Heart right ventricle (tissue), 16 donors: ENCODE measurements at regions not wholly inside any gene's neighbourhood (a gene's known extent, or its start where the extent isn't known, plus 50 kb on each side); places are given as distances from the start of the nearest gene placed in this dataset.
"Not testable (repeated sequence)": the region's sequence is repeated elsewhere in the genome, so short reads cannot be mapped to it uniquely, and the experiment has no call there.

ENCODE experiments used
- ATAC-seq, 8 donors: fragments of 200-7000 bp; cut with Tn5 transposase; one replicate each; pipeline ENCODE4 v1.9.1; 2020; ENCODE audit warnings: mild to moderate bottlenecking in 8 of 8, moderate library complexity in 8 of 8, moderate number of reproducible peaks in 1 of 8
- DNase-seq, 2 donors: peaks; one replicate each; pipeline ENCODE4 v3.0.0-alpha.2; 2020
- H3K27ac ChIP-seq, 10 donors: fragments of 200-600 bp; sonication (generic) in 2 of 10; one replicate each; pipeline versions ENCODE4 v1.5.0 to v1.8.0; 2020 to 2022; ENCODE audit warnings: mild to moderate bottlenecking in 3 of 10
- H3K27me3 ChIP-seq, 7 donors: fragments of 200-600 bp; one replicate each; pipeline ENCODE4 v1.8.0; 2021 to 2022; ENCODE audit warnings: mild to moderate bottlenecking in 2 of 7
- H3K36me3 ChIP-seq, 9 donors: fragments of 200-600 bp; sonication (generic) in 1 of 9; one replicate each; pipeline versions ENCODE4 v1.5.0 to v1.8.0; 2020 to 2022; ENCODE audit warnings: mild to moderate bottlenecking in 2 of 9
- H3K4me1 ChIP-seq, 9 donors: fragments of 200-600 bp; sonication (generic) in 1 of 9; one replicate each; pipeline versions ENCODE4 v1.5.0 to v1.8.0; 2020 to 2022; ENCODE audit warnings: mild to moderate bottlenecking in 4 of 9
- H3K4me3 ChIP-seq, 10 donors: fragments of 200-600 bp; sonication (generic) in 2 of 10; one replicate each; pipeline versions ENCODE4 v1.5.0 to v1.8.0; 2020 to 2022; ENCODE audit warnings: mild to moderate bottlenecking in 7 of 10, moderate library complexity in 2 of 10
- H3K9me3 ChIP-seq, 11 donors: fragments of 200-600 bp in 10 of 11; sonication (generic) in 2 of 11; one replicate each; pipeline versions ENCODE4 v1.5.0 to v1.8.0; 2013 to 2022; ENCODE audit warnings: mild to moderate bottlenecking in 2 of 11, control low read depth in 1 of 11, moderate library complexity in 1 of 11
- CTCF ChIP-seq, 9 donors: fragments of 200-600 bp; sonication (generic) in 2 of 9; IDR thresholded peaks; one replicate each; pipeline versions ENCODE4 v1.5.0 to v1.8.0; 2021 to 2022; ENCODE audit warnings: antibody characterized with exemption in 9 of 9, mild to moderate bottlenecking in 5 of 9, moderate library complexity in 1 of 9
- WGBS, 2 donors: extraction: QIAGEN DNeasy Blood & Tissue Kit; methylation state at CpG; one replicate each; pipeline ENCODE4 v1.1.7; 2013; ENCODE audit warnings: inconsistent platforms in 1 of 2; 5-methylcytosine and 5-hydroxymethylcytosine counted together
- intact Hi-C, 10 donors: fragments of 100-400 bp; cut with DNase I; formaldehyde crosslinking; loops; one replicate each; pipeline versions ENCODE4 v1.11.1 to v1.14.2; 2022
- donor health status: Arrhythmogenic right ventricular cardiomyopathy.
- donor health status: ischemic (EF 13 %, LVEDD 7.1; RV severe dilation, severe dysfunction).
- donor health status: healthy with polysubstance abuse.
- donor health status: DM: no; HTN: yes; CAD: no.
- donor health status: DM: no; HTN: no; CAD: no.
- donor health status: ischemic (EF 25% LVEDD 6.9; RV normal size, moderate dysfunction).
- donor health status: ischemic (EF 25% LVEDD 5.7; RV mildly dilated, moderate dysfunction).
- donor health status: healthy.
- donor health status: DM: yes; HTN: yes; CAD: no.
- donor health status: Ischemic cardiomyopathy.
- donor health status: ischemic (EF 35%, LVEDD 5.7; RV mildly dilated, moderate dysfunction).
- donor health status: nonischemic (EF 11% LVEDD 7.7; RV severe dilation, severe dysfunction).
- donor health status: DM: yes; HTN: yes; CAD: no.
- donor health status: PGD.
- donor health status: ischemic (EF 29% LVEDD 5.4; RV normal size, mild dysfunction).
- donor health status: nonischemic (EF 23%, LVEDD 6.1; RV moderate dilation, normal function).

DNA sequence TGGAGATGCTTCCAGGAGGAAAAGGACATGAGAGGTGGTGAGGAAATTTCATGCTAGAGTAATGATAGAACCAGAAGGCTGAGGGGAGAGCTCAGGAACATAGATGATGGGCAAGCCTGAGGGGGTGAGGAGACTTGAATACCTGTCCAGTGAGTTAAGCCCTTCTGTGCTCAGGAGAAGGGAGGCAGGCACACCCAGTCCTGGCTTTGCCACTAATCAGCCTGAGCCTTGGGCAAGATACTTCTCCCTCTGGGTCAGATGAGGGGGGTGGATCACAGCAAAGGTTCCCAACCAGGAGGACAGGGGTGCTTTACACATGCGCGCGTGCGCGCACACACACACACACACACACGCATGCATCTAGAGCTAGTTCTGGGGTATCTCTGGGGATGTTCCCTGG lies 60.5 kb upstream of the KCNK12 start:
- no peaks in the 10 kb centered on the region for H3K36me3 ChIP-seq
- no peak overlapping the region for H3K4me3 ChIP-seq
- H3K27me3 ChIP-seq: no peaks in the 10 kb centered on the region
- no peaks in the 10 kb centered on the region for H3K9me3 ChIP-seq
- H3K4me1 ChIP-seq: no peaks in the 10 kb centered on the region
- ATAC-seq (no peak), DNase-seq (no peak)
- no peak overlapping the region for H3K27ac ChIP-seq
- no peak for TF ChIP-seq CTCF (IDR thresholded peaks at IDR 0.05)
- intact Hi-C loops: no loop called here
- WGBS, 2 donors: 90 to 99% methylated on average over 6 of the region's 6 CpGs

DNA sequence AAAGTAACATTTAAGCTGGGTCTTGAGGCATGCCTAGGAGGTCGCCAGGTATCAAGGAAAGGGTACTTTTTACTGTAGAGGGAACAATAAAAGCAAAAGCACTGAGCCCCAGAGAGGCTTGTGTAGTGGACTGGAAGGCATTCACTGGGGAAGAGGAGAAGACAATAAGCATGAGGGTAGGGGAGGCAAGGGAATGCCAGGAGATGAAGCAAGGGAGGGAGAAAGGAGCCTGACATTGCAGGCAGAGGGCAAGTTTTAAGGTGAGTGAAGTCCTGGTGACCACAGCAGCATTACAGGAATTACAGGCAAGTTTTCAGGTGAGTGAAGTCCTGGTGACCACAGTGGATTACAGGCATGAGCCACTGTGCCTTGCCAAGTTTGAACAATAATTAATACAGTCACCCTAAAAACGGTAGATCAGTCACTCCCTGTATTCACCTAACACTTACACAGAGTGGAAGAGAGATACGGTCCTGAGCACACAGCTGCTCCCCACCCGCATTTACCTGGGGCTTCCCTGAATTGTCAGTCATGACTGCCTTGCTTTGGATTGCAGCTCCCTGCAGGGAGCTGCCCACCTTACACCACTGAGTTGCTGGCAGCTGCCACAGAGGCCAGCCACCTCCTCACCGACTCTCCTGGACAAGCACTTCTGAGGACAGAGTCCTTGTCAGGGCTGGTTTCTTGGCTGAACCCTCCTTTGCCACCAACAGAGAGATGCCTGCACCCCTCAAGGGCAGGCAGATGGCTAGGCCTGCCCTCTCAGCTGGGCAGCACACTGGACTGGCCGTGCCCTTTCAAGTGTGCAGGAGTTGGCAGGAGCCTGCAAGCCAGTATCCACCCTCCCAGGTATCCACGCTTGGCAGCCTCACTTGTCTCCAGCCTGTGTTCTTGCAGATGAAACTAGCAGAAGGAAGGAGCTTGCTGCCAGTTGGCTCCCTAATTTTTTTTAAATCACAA lies 59.0 kb upstream of the KCNK12 start:
- no peaks in the 10 kb centered on the region for H3K9me3 ChIP-seq
- H3K36me3 ChIP-seq: no peaks in the 10 kb centered on the region
- WGBS, 2 donors: 86 to 93% methylated on average over 7 of the region's 7 CpGs
- ATAC-seq (no peak), DNase-seq (no peak)
- H3K27ac ChIP-seq: no peak overlapping the region
- TF ChIP-seq CTCF (IDR thresholded peaks at IDR 0.05): no peak
- H3K4me1 ChIP-seq: no peaks in the 10 kb centered on the region
- no peaks in the 10 kb centered on the region for H3K27me3 ChIP-seq
- intact Hi-C loops: no loop called here
- H3K4me3 ChIP-seq: no peak overlapping the region

DNA sequence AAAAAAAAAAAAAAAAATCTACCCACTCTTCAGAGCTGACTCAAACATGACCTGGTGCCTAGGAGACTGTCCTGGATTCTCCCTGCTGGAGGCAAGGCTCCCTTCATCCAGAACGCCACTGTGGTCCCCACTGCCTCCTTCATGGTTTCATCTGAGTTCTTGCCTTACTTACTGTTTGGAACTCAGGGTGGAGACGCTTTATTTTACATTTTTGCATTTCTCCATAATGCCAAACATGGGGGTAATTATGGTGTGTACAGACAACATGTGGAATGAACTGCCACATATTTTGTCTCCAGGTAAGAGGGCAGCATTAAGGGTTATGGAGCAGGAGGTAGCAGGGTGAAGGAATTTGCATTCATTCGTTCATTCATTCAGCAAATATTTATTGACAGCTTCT lies 58.1 kb upstream of the KCNK12 start:
- ATAC-seq (no peak), DNase-seq (no peak)
- no peaks in the 10 kb centered on the region for H3K4me1 ChIP-seq
- 84 to 93% methylated on average over 3 of the region's 3 CpGs for WGBS, 2 donors
- no peak overlapping the region for H3K27ac ChIP-seq
- H3K4me3 ChIP-seq: no peak overlapping the region
- H3K36me3 ChIP-seq: no peaks in the 10 kb centered on the region
- TF ChIP-seq CTCF (IDR thresholded peaks at IDR 0.05): no peak
- intact Hi-C loops: no loop called here
- no peaks in the 10 kb centered on the region for H3K27me3 ChIP-seq
- no peaks in the 10 kb centered on the region for H3K9me3 ChIP-seq

DNA sequence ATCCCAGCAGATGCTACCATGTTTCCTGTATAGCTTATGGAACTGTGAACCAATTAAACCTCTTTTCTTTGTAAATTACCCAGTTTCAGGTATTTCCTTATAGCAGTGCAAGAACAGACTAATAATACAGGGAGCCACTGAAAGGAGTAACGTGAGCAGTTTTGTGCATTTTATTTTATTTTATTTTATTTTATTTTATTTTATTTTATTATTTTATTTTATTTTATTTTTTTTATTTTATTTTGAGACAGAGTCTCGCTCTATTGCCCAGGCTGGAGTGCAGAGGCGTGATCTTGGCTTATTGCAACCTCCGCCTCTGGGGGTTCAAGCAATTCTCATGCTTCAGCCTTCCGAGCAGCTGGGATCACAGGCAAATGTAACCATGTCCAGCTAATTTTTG lies 55.9 kb upstream of the KCNK12 start:
- intact Hi-C loops: no loop called here

GRCh38 chr2:47623140-47623539 lies 52.4 kb upstream of the KCNK12 start:
- H3K4me3 ChIP-seq, DNase-seq, H3K27ac ChIP-seq, intact Hi-C loops, H3K27me3 ChIP-seq, H3K4me1 ChIP-seq, H3K36me3 ChIP-seq, ATAC-seq, H3K9me3 ChIP-seq: not testable (repeated sequence)
- 29 to 63% methylated on average over 1 of the region's 1 CpG for WGBS, 2 donors

More for the DNA sequence above, 55.9 kb upstream of the KCNK12 start:
- Histone ChIP-seq H3K9me3 (no peaks in the 10 kb centered on the region), H3K36me3 (no peaks in the 10 kb centered on the region), H3K27me3 (no peaks in the 10 kb centered on the region), H3K4me1 (no peaks in the 10 kb centered on the region), H3K4me3 (no peak overlapping the region), H3K27ac (no peak overlapping the region)
- DNase-seq: no peak
- ATAC-seq: no peak
- TF ChIP-seq CTCF (IDR thresholded peaks at IDR 0.05): no peak
- WGBS, 2 donors: 95% methylated on average over 5 of the region's 5 CpGs
